HG02623 (cell line): ENCODE measurements at regions not wholly inside any gene's neighbourhood (a gene's known extent, or its start where the extent isn't known, plus 50 kb on each side); places are given as distances from the start of the nearest gene placed in this dataset.
"Not testable (repeated sequence)": the region's sequence is repeated elsewhere in the genome, so short reads cannot be mapped to it uniquely, and the experiment has no call there.

Experiments
- ATAC-seq: cut with Tn5 transposase; IDR thresholded peaks from one replicate; pipeline ENCODE4 v1.9.1; 2021; ENCODE audit warnings: moderate library complexity; ENCODE audit not compliant: unreplicated experiment

DNA sequence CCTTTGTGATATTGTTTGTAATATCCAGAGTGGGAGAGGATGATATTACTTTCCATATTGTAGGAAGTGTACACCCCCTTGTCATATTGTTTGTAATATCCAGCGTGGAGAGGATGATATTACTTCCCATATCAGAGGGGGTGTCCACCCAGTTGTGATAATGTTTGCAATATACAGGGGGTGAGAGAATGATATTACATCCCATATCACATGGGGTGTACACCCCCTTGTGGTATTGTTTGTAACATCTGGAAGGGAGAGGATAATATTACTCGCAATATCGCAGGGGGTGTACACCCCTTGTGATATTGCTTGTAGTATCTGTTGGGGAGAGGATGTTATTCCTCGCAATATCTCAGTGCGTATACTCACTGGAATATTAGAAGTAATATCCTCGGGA lies 61.5 kb downstream of the PRSS23 start:
- no peak for ATAC-seq

DNA sequence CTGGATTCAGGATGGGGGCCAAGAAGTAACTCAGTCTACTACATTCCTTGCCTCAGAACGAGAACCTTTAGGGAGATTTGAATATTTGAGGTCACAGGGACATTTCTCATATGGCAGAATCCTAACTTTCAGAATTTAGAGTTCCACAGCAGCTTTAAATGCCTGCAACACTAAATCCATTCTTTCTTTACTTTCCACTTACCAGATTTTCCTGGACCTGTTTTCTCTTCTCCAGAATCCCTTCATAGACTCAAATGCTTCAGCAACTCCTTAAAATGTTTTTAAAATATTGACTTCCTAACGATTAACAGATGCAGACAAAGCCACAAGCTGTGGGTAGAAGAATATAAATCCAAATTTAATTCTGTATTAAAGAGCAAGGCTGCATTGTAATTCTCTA lies 63.1 kb downstream of the PRSS23 start:
- no peak for ATAC-seq

DNA sequence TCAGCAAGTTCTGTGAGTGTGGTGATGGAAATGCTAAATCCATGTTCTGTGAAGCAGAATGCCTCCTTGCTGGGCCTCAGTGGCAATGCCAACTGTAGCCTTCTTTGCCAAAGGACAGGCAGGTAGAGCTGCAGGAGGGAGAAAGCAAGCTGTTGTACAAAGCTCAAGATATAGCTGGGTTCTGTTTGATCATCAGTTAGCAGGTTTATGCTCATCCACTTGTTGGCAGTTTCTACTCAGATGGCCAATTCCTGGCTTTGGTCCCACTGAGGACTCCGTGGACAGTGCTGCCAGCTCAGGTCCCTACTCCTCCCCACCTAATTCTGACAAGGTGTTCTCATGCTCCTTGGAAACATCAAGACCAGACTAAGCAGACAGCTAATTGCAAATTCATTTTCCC lies 65.1 kb downstream of the PRSS23 start:
- ATAC-seq, result no peak

DNA sequence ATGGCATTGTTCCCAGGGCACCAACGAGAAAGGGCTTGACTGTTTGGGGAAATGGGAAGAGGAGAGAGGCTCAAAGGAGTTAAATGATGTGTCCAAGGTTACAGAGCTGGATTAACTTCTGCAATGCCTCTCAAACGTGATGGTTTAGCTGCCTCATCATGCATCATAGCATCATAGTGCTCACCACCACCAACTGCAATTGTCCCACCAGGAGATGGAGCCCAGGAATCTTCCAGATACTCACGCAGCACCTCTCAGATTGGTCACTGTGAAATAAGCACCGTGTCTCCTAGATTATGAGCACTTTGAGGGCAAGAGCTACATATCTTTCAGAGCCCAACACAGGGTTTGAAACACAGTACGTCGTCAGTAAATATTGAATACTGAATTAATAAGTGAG lies 69.2 kb downstream of the PRSS23 start:
- no peak for ATAC-seq

DNA sequence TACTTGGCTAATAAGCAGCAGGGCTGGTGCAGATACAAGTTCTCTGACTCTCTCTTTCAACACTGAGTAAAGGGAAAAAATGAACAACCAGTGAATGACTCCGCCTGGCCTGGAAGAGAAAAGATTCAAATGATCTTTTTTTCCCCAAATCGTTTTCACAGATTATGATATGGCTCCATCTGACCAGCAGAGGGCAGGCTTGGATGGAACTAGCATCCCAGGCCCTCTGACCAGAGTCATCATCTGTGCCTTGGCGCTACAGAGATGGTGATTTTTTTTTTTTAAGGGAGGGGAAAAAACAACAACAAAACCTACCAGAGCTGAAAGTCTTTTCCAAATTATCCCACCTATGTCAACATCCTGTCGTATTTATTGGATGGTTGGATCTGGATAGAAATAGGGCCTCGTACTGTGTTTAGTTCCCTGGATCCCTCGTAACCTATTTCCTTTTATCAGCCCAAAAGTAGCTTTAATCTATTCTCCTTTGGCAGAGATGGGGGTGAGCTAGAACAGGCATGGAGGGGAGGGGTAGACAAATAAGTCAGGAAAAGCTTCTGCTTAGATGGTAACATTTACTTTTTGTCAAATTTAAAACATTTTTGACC lies 69.7 kb downstream of the PRSS23 start:
- ATAC-seq, result peak; percentile 81

DNA sequence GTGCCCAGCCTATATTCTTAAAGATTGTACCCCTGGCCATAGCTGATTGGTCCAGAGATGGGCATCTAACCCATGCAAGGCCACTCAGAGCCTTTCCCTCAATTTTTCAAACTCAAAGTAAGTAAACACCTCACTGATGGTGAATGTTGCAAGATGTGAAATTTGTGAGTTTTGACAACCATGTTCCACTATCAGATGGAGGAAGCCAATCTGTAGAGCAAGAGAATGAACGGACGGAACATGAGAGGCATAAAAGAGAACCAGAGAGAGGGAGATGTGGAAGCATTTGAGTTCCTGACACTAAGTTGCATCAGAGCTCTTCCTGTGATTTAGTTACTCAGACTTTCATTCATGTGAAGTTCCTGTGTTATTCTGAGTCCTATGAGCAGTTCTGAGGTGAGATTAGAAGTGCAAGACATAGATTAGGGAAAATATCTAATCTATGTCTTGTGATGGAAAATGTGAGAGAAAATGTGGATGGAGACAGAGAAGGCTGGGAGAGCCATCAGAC lies 73.3 kb downstream of the PRSS23 start:
- no peak for ATAC-seq

DNA sequence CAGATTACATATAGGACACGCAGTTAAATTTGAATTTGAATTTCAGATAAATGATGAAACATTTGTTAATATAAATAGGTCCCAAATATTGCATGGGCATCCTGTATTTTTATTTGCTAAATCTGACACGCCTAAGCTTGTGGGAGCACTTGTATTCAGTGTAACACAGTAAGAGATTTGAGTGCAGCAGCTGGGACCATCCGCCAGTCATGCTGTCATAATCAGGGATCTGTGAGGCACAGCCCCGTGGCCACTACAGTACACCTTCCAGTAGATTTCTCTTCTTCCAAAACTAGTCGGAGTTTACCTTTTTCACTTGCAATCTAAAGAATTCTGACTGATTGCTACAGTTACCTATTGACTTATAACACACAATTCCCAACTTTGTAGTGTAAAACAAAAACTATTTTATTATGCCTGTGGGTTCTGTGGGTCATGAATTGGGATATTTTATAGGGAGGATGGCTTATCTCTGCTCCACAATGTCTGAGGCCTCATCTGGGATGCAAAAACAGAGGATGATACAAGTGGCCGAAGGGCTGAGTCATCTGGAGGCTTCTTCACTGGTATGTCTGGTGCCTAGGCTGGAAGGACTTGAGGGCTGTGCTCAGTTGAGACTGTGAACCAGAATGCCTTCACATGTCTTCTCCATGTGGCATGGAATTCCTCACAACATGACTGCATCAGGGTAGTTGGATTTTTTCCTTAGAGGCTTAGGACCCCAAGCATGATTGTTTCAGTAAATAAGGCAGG lies 74.1 kb downstream of the PRSS23 start:
- ATAC-seq, result no peak

DNA sequence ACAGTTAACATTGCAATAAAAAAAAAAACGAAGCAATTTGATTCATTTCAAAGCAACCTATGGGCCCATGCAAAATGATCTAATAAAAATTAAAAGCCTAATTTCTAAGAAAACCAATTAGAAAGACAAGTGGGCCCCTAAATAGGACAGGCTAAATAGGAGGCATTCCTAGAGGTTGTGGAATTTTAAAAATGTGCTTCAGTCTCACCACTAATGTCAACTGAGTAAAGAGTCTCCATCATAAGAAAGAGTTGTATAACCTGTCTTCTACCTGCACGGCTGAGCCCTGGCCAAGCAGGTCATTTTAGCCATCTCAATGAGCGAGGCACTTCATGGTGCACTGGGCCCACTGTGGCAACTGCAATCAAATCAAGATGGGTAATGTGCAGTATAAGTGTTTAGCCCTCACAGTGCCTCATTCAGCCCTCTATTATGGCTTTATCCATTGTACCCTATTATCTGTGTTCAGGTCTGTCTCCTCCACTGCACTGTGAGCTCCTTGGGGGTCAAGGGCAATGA lies 76.4 kb downstream of the PRSS23 start:
- no peak for ATAC-seq

DNA sequence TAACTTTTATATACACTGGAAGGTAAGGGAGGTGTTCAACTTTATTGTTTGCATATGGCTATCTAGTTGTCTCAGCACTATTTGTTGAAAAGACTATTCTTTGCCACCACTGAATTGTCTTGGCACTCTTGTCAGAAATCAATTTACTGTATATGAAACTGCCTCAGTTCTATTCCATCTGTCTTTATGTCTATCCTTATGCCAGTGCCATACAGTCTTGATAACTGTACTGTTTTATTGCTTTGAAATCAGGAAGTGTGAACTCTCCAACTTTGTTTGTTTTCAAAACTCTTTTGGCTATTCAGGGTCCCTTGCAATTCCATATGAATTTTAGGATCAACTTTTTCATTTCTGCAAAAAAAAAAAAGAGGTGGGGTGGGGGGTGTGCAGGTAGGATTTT lies 77.2 kb downstream of the PRSS23 start:
- ATAC-seq, result no peak

DNA sequence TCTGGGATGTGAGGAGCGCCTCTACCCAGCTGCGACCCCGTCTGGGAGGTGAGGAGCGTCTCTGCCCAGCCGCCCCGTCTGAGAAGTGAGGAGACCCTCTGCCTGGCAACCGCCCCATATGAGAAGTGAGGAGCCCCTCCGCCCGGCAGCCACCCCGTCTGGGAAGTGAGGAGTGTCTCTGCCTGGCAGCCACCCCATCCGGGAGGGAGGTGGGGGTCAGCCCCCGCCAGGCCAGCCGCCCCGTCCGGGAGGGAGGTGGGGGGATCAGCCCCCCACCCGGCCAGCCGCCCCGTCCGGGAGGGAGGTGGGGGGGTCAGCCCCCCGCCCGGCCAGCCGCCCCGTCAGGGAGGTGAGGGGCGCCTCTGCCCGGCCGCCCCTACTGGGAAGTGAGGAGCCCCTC lies 76.0 kb downstream of the FZD4 start:
- ATAC-seq, result not testable (repeated sequence)

DNA sequence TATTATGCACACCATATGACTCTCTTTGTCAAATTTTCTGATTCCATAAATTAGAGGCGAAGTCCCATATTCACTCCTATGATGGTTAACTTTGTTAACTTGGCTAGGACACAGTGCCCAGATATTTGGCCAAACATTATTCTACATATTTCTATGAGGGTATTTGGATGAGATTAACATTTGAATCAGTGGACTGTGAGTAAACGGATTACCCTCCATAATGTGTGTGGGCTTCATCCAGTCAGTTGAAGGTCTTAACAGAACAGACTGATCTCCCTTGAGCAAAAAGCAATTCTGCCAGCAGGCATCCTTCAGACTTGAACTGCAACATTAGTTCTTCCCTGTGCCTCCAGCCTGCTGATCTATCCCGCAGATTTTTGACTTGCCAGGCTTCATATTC lies 69.9 kb downstream of the FZD4 start:
- ATAC-seq, result no peak

DNA sequence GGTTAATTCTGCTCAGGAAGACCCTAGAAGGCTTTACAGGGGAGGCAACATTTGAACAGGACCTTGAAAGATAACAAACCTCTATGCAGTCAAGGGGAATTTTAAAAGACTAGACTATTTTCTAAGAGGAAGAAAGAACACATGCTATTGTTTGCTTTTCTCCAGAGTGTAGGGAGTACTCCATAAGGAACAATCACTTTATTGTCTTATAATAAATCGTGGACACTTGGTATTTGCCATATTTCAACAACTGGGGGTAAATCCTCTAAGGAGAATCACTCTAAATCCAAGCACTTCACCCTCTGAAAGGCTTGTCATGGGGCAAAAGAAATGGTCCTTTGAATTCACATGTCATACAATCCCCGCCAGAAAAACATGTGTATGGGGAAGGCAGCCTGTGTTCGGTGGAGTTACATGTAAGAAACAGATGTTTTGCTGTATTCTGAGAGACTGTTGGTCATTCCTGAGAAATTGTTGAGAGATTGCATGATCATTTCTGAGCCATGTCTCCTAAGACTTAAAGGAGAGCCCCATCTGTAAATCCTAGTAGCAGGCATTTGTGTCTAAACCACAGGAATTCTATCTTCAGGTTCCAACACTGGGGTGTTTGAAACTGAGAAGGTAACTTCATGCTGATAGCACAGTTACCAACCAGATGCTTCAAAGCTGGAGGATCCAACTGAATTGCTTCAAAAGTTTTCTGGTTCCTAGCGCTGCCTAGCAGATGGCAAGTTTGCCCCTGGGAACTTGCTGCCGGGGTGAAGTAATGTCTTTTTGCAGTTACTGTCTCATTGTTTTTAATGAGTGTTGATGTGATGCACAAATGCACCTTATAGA lies 66.8 kb downstream of the FZD4 start:
- ATAC-seq, result no peak

DNA sequence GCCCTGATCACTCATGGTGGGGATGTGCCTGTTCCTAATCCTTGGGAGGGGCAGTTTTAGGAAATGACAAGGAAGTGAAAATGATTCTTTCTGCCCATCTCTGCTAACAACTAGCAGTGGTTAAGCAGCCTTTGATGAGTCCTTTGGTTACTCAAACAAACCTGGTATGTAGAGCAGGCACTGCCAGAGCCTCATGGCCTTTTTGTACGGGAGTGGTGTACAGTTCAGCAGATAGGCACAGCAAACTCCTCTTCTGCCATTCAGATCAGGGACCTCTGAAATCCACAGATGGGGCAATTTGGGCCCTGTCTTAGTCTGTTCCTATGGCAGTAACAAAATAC lies 66.2 kb downstream of the FZD4 start:
- ATAC-seq, result no peak

DNA sequence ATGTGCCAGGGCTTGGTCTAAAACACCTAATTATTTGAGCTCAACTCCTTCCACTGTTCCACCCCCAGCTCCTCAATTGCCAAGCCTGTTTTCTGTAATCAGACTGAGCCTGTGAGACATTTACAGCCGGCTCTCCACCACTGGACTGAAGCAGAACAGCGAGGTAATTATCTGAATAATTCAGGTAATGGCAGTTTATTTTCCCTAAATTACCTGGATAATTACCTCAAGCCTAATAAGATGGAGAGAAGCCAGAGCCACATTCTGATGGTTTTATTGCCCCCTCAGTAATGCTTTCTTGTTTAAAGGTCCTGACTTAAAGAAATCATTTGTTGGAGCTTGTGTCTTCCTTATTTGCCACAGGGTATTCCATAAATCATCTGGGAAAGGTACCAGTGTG lies 64.2 kb downstream of the FZD4 start:
- no peak for ATAC-seq

DNA sequence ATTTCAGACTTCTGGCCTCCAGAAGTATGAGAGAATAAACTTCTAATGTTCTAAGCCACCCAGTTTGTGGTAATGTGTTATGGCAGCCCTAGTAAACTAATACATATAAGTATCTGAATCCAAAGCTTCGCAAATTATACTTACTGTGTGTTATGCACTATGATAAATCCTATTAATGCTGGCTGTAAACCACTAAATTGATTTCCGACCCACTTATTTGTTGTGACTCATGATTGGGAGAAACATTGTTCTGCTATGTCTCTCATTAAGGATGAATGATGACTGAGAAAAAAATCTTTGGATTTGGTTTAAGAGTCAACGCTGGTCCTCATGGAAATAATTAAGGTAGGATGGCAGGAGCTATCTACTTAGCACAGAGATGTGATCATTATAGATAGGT lies 62.0 kb downstream of the FZD4 start:
- ATAC-seq, result no peak
